ENCODE measurements at regions not wholly inside any gene's neighbourhood (a gene's known extent, or its start where the extent isn't known, plus 50 kb on each side); places are given as distances from the start of the nearest gene placed in this dataset.

- DNase-seq = no peak
These were observed 56.6 kb upstream of the IGFBP2 start for GRCh38 chr2:216576616-216577015.

GRCh38 chr2:216578325-216578724 lies 54.9 kb upstream of the IGFBP2 start:
- no peak for DNase-seq

GRCh38 chr2:216583147-216583546 lies 50.1 kb upstream of the IGFBP2 start:
- no peak for DNase-seq
